NCI-H748 (cell line): ENCODE measurements at regions not wholly inside any gene's neighbourhood (a gene's known extent, or its start where the extent isn't known, plus 50 kb on each side); places are given as distances from the start of the nearest gene placed in this dataset.

Experiments used
- DNase-seq: peaks from one replicate; lab custom pipeline; 2025; ENCODE audit not compliant: unreplicated experiment; lab: John Stamatoyannopoulos, UW

DNA sequence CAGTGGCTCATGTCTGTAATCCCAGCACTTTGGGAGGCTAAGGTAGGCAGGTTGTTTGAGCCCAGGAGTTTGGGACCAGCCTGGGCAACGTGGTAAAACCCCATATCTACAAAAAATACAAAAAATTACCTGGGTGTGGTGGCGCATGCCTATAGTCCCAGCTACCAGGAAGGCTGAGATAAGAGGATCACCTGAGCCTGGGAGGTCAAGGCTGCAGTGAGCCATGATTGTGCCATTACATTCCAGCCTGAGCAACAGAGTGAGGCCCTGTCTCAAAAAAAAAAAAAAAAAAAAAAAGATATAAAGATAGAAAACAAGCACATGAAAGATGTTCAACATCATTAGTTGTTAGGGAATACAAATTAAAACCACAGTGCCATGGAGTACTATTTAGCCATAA is 65.3 kb upstream of the UGP2 start:
- no peak for DNase-seq

DNA sequence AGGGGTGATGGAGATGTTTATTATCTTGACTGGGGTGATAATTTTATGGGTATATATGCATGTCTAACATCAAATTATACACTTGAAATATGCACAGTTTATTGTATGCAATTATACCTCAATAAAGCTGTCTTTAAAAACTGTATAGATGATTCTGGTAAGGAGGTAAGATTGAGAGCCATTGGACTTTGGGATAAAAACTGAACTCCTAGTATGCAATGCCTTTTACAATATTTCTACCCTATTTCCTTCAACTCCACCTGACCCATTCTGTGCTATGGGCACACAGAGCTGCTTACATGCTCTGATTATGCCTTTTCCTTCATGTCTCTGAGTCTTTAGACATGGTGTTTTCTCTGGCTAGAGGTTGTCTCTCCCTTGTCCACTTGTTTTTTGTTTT is 63.9 kb upstream of the UGP2 start:
- DNase-seq: no peak

DNA sequence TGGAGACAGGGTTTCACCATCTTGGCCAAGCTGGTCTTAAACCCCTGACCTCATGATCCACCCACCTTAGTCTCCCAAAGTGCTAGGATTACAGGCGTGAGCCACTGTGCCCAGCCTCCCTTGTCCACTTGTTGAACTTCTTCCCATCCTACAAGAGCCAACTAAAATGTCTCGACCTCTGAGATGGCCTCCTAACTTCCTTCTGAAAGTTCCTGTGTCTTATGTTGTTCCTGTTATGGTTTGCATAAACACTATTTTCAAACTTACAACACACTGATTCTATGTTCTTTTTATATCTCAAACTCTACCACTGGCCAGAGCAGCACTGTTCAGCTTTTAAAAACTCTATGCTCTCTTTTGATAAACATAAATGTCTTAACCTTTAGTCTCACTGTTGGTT is 63.3 kb upstream of the UGP2 start:
- DNase-seq: no peak

DNA sequence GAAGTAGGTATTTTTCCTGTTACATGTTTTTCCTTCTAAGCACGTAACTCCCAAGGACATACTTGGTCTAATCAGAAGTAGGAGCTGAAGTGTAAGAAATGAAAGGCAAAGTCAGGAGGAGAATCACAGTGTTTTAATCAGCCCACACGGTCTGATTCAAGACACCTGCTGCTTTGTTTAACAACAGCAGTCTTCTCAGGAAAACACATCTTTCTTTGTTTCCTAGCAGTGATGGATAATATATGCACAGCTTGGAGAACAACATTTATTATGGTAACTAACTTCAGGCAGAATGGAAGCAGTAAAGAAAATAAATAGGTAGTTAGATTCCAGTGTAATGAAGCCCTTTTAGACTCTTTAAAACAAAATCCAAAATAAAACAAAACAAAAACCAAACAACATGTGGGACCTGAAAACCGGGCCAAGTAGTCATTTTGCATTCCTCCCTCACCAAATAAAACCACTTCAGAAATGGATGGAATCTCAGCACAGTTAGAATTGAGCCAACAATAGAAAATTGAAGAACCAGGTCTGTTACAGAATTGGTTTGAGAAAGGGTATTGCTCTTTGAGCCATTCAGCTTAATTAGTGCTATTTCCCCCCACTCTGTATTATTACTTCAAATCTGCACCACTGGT is 61.1 kb upstream of the UGP2 start:
- DNase-seq: no peak

DNA sequence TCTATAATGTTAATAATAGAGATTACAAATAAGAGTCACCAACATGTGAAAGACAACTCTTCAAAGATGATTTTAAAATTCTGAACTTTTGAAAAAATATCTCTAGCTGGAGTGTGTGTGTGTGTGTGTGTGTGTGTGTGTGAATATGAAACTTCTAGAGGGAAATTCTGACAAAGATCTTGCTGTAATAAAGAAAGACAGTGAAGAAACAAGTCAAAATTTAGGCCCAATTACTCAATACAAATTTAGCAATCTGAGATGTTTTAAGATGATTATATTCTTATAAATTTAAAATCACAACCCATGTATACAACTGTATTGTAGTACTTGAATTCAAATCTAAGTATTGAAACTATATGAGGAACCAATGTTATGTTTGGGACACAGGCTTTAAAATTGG is 57.2 kb upstream of the UGP2 start:
- DNase-seq: no peak

DNA sequence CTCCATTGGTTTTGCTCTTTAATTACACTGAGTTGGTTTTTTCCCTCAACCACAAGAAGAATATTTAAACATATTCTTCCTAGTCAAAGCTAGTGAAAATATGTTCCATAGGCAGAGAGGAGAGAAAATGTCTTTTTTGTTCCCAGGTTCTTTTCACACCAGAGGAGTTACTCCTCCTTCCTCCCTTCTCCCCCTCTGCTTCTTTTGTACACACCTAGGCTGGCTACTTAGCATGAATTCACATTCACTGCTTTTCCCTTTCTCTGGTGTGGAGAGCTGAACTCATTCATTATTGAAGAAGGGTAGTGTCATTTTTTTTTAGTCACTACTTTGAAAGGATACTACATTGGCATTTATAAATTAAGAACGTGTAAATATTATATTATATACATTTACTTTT is 56.6 kb upstream of the UGP2 start:
- DNase-seq: no peak

DNA sequence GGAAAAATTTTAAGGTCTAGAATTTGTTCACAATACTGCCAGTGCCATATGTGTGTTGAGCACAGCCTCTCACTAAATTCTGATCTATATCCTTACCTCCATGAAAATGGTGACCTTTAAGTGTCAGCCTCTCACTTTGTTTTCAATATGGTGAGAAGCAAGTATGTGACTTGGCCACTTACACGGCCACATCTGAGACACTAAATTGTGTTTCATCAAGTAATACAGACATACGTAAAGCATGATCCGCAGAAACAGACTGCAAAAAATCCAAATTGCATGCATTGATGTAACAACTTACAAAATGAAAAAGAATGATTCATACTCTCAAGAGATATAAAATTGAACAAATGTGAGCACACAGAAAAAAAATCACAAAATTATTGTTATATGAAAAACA is 55.2 kb upstream of the UGP2 start:
- DNase-seq: no peak

DNA sequence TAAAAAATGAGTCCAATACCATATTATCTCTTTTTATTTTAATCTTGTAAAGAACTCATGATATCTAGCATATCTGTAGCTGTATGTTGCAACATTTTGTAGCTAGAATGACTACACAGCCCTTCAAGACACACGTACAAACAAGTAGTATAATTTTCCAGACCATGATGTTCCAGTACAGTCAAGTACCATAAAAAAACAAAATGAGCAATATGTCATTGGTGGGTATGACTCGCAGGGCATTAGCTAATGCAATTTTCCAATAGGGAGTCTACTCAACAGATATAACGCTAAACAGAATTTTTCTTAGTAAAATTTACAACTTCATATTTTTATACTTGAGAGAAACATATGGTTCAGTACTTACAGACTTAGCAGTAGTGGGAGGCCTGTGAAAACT is 53.6 kb upstream of the UGP2 start:
- DNase-seq: no peak

DNA sequence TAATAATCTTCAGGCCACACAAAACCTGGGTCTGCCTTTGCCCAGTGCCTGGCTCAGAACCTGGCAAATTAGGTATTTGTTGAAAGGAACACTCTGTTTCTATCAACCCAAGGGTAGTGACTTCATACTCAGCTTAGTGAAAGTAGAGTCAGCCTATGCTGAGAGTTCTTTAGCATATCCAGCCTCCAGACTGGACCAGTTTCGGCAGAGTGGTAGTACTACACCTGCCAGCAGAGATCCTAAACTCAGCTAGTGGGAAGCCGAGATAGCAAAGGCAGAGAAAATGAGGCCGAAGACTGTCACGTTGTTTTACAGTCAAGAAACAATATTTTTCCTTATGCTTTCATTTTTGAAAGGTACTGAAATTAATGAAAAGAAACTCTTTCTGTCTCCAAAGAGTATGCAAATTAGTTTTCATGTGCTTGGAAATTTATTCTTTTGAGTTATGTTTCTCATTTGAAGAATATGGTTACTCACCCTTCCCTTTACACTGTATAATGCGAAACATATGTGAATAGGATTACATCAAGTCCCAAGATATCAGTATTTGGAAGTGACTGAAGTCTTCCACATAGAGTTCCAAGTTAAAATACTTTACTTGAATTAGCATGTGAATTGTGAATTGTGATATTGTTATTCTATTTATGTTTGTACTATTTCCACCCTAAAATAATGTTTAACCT is 52.2 kb upstream of the UGP2 start:
- DNase-seq: no peak

DNA sequence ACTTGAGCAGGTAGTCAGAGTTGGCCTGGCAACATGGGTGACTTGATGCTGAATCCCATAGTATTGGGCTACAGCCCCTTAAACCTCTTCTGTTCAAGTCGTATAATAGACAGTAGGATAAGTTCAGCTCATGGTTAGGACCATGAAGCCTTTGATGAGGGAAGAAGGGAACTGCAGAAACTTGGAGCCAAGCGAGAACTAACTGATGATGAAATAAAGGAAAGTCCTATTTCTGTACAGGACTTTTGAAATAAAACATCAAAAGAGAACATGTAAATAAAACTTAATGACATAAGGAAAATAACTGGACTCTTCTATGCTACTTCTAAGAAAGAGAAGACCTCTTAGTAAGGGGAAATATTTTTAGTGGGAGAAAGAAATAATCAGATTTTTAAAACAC is 51.2 kb upstream of the UGP2 start:
- DNase-seq: no peak

DNA sequence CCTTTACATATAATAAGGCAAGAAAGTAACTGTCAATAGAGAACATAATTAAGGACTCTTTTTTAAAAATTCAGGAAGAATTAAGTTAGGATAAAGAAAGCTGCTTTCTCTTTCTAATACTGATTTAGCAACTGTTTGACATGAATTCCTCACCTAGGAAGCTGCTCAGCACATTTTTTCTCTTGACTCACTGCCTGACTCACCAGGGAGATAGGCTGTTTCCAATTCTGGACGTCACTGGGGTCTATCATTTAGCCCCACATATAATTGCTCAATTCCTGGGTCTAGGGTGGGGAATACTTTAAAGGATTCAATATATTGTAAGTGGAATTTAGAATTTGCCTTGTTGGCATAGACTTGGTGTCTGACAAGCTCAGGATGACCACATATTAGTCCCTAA is 50.8 kb upstream of the UGP2 start:
- no peak for DNase-seq

DNA sequence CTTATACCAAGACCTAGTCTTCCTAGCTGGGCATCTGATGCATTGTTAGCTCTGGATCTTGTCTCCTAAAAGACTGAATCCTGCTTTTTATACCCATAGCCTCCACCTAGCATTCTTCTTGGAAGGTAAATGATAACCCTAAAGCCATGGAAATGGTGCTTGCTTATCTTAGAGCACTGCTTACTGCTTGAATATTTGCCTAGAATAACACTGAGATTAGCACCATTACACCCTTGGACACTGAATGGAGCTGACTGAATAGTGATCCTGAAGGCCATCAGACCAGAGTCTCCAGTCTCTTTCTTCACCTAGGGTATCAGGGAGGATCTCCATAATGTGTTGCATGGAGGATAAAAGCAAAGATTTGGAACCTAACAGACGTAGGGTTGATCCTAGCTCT is 50.3 kb upstream of the UGP2 start:
- DNase-seq: no peak
